ENCODE measurements at regions not wholly inside any gene's neighbourhood (a gene's known extent, or its start where the extent isn't known, plus 50 kb on each side); places are given as distances from the start of the nearest gene placed in this dataset.
"Not testable (repeated sequence)": the region's sequence is repeated elsewhere in the genome, so short reads cannot be mapped to it uniquely, and the experiment has no call there.

DNA sequence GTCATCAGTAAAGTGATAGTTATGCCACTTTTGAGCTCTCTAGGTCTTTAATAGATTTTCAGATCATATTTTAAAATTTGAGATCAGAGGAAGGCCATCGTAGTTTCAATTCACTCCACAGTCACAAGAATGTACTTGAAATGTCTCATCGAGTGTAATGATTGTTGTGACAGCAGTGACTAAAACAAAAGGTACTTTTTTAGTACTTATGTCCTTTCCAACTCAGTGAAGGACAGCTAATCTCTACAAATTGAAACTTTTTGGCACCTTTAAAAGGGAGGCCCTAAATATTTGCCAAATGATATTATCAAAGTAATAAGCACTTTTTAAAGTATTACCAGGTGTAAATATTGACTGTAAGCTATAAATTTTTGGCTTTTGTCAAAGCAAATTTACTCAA, 702.9 kb upstream of the GRM3 start:
- H3K4me3 ChIP-seq (ENCODE audit: low read length), result no peak overlapping the region
- DNase-seq (ENCODE audit: low read depth, low spot score), result no peak

- DNase-seq (ENCODE audit: low read depth, low spot score), result no peak
Observed at GRCh38 chr7:85931919-85932318, 711.8 kb upstream of the GRM3 start.

DNA sequence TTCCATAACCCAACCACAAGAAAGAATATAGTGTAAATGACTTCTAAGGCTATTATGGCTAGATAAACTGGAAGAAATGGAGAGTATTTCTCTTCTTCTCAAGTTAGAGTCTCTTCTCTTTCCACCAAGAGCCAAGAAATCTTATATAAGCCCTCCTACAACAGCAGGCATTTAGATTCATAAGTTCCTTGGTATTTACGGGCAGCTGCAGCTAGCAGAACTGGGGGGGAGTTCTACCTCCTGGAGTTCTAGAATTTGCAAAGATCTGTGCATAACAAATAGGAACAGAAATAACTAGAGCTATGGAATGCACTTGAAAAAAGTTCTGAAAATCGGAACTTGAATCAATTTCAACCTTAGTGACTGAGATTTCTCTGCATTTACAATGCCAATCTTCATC, 715.2 kb upstream of the GRM3 start:
- no peak for DNase-seq (ENCODE audit: low read depth, low spot score)
- no peak overlapping the region for H3K4me3 ChIP-seq (ENCODE audit: low read length)

More at GRCh38 chr7:85931919-85932318, 711.8 kb upstream of the GRM3 start:
- H3K4me3 ChIP-seq (ENCODE audit: low read length), result no peak overlapping the region

GRCh38 chr7:85927226-85927625, 716.5 kb upstream of the GRM3 start:
- no peak for DNase-seq (ENCODE audit: low read depth, low spot score)
- H3K4me3 ChIP-seq (ENCODE audit: low read length), result no peak overlapping the region

DNA sequence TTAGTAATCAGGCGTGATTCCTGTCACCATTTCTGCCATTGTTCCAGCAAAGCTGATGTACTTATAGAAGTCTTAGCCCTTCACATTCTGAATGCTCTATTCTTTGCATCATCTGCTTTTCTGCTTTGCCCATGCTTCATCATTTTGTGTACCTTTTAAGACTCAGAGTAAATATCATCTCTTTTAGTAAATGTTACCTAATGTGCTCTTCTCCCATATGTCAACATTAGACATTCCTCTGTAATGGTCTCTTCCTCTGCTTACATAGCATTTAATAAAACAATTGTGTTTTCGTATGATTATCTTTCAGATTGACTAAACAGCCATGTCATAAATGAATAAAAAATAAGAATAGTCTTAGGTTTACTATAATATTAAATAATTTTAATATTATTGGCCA, 719.6 kb upstream of the GRM3 start:
- no peak overlapping the region for H3K4me3 ChIP-seq (ENCODE audit: low read length)
- no peak for DNase-seq (ENCODE audit: low read depth, low spot score)

- no peak overlapping the region for H3K4me3 ChIP-seq (ENCODE audit: low read length)
- no peak for DNase-seq (ENCODE audit: low read depth, low spot score)
Observed at GRCh38 chr7:85916016-85916415, 727.7 kb upstream of the GRM3 start.

DNA sequence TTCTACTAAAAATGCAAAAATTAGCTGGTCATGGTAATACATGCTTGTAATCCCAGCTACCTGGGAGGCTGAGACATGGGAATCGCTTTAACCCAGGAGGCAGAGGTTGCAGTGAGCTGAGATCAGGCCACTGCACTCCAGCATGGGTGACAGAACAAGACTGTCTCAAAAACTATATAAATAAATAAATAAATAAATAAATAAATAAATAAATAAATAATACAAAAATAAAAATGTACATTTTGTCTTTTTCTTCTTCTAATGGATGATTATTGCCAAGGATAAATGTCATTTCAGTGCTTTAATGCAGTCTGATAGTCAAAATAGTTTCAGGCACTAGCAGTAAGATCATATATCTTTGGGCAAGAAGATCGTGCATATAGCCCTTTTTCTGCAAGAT, 727.6 kb upstream of the SEMA3D start:
- no peak overlapping the region for H3K4me3 ChIP-seq (ENCODE audit: low read length)
- DNase-seq (ENCODE audit: low read depth, low spot score), result no peak

GRCh38 chr7:85908051-85908450, 721.2 kb upstream of the SEMA3D start:
- H3K4me3 ChIP-seq (ENCODE audit: low read length), result no peak overlapping the region
- DNase-seq (ENCODE audit: low read depth, low spot score), result no peak

- DNase-seq (ENCODE audit: low read depth, low spot score), result no peak
Observed at GRCh38 chr7:85897967-85898366, 711.1 kb upstream of the SEMA3D start.

GRCh38 chr7:85896531-85896930, 709.7 kb upstream of the SEMA3D start:
- DNase-seq (ENCODE audit: low read depth, low spot score), result no peak
- H3K4me3 ChIP-seq (ENCODE audit: low read length), result no peak overlapping the region

More at GRCh38 chr7:85897967-85898366, 711.1 kb upstream of the SEMA3D start:
- no peak overlapping the region for H3K4me3 ChIP-seq (ENCODE audit: low read length)

DNA sequence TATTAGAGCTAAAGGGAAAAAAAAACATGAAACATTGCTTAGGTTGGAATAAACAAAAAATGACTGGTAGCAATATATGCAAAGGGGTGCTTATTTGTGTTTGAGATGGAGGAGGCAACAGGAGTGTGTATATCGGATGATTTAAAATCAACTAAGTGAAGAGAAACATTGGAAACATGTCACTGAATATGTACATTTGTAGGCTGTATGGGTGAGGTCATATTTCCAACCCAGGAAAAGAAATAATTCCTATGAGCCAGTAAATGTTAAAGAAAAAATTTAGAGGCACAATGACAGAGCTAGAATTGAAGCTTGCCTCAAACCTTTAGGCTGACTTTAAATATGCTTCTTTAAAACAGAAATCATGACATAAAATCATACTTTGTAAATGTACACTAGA, 709.0 kb upstream of the SEMA3D start:
- no peak for DNase-seq (ENCODE audit: low read depth, low spot score)
- H3K4me3 ChIP-seq (ENCODE audit: low read length), result no peak overlapping the region

- not testable (repeated sequence) for H3K4me3 ChIP-seq (ENCODE audit: low read length); DNase-seq (ENCODE audit: low read depth, low spot score)
Observed at GRCh38 chr7:85891900-85892299, 705.0 kb upstream of the SEMA3D start.

- DNase-seq (ENCODE audit: low read depth, low spot score), result peak; percentile 6
- no peak overlapping the region for H3K4me3 ChIP-seq (ENCODE audit: low read length)
Observed at GRCh38 chr7:85890244-85890811, 703.5 kb upstream of the SEMA3D start.

DNA sequence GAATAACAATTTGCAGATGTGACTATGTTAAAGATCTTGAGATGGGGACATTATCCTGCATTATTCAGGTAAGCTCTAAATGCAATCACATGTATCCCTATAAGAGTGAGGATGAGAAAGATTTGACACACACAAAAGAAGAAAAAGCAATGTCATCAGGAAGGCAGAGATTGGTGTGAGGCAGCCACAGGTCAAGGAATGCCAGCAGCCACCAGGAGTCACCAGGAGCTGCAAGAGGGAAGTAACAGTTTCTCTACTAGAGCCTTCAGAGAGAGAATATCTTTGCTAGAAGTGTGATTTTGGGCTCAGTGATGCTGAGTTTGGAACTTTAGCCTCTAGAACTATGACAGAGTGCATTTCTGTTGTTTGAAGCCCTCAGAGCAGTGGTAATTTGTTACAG, 700.3 kb upstream of the SEMA3D start:
- H3K4me3 ChIP-seq (ENCODE audit: low read length), result no peak overlapping the region
- DNase-seq (ENCODE audit: low read depth, low spot score), result no peak

DNA sequence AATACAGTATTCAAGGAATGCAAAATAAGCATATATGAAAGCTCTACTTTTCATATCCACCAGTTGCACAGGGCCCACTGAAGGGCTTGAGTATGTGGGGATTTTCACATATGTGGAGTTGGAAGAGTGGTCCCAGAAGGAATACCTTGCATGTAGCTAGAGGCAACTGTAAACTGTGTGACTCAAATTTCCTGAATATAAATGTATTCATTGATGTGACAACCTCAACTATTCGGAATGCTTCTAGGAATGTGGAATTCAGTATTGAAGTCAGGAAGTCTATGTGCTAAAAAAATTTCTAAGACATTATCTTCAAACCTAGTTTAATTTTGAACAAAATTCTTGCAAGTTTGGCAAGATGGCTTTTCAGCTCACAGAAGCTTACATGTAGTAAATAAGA, 695.5 kb upstream of the SEMA3D start:
- no peak overlapping the region for H3K4me3 ChIP-seq (ENCODE audit: low read length)

DNA sequence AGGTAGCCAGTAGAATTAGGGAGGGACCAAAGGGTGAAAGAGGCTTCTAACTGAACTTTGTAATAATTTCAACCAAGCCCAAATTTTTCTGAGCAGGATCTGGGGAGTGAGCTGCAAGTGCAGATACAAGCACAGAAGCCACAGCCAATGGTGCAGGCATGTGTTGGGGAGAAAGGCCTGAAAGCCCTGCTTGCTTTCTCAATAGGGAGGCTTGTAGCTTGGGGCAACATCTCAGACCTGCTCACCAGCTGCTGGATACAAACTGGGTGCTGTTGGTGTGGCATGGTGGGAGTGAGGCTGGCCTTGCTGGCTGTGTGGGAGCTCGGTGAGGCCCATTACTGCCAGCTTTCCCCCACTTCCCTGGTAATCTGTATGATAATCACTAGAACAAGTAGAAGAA, 688.5 kb upstream of the SEMA3D start:
- DNase-seq (ENCODE audit: low read depth, low spot score), result no peak
- no peak overlapping the region for H3K4me3 ChIP-seq (ENCODE audit: low read length)

More for the DNA sequence above, 695.5 kb upstream of the SEMA3D start:
- no peak for DNase-seq (ENCODE audit: low read depth, low spot score)

DNA sequence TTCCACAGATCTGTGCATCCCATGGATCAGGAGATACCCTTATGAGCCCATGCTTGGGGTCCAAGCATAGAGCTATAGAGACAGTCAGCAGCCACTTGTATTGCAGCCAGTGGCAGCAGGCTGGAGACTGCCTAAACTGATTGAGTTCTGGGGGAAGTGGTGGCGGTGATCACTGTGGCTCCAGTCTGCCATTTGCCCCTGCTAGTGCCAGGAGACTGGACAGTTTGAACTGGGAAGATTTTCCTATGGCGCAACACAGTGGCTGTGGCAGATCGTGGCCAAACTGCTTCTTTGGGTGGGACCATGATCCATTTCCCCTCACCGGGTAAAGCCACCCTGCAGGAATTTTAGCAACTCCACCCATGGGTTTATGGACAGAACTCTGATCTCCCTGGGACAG, 679.7 kb upstream of the SEMA3D start:
- DNase-seq (ENCODE audit: low read depth, low spot score), result no peak
- no peak overlapping the region for H3K4me3 ChIP-seq (ENCODE audit: low read length)

GRCh38 chr7:85851571-85852193, 664.8 kb upstream of the SEMA3D start:
- H3K4me3 ChIP-seq (ENCODE audit: low read length), result no peak overlapping the region
- peak; percentile 17 for DNase-seq (ENCODE audit: low read depth, low spot score)

DNA sequence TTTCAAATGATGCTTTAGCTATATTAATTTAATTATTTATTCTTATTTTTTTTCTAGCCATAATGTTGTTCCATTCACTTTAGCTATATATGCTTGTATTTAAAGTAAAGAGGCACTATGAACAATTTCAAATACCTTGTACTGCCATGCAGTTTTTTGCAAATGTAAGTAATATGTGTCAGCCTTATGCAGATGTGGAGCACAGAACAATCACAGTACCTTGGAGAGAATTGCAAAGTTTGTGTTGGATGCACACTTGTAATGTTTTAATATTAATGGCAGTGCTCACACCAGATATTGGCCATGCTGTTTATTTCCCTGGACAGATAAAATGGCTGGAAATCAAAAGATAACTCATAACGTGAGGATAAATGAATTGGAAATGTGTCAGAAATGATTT, 663.5 kb upstream of the SEMA3D start:
- no peak for DNase-seq (ENCODE audit: low read depth, low spot score)
- no peak overlapping the region for H3K4me3 ChIP-seq (ENCODE audit: low read length)

DNA sequence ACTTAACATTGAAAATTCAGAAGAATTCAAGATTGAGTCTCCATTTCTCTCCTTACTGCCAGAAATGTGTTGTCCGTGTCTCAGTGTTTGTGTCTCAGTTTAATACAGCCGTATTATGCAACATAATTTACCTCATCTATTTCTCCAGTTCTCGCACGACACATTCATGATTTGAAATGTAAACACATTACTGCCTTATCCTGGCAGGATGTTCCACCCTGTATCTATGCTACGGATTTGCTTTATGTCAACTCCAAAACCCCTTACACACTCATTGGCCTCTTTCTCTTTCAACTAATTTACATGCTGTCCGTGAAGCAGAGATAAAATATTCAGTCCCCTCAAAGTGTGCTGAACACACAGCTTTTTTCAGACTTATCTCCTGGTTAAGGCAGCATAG, 653.7 kb upstream of the SEMA3D start:
- no peak for DNase-seq (ENCODE audit: low read depth, low spot score)
- H3K4me3 ChIP-seq (ENCODE audit: low read length), result no peak overlapping the region

DNA sequence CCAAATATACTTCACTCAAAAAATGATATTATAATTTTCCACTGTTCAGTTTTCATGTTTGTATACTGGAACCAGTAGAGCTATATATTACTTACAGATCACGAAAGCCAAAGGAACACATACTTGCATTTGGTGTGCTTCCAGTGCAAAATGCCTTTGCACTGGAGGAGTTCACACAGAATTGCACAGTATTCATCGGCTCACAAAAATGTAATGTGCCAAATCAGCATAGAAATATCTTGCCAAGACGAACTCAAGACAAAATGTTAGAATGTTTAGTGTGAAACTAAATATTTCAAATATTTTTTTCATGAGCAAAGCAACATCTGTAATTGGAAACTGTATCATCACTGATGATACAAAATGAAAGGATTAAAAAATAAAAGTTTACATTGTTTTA, 646.2 kb upstream of the SEMA3D start:
- H3K4me3 ChIP-seq (ENCODE audit: low read length), result no peak overlapping the region
- no peak for DNase-seq (ENCODE audit: low read depth, low spot score)
